IMR-90 (cell line): ENCODE measurements at regions not wholly inside any gene's neighbourhood (a gene's known extent, or its start where the extent isn't known, plus 50 kb on each side); places are given as distances from the start of the nearest gene placed in this dataset.

Experiments used
- ATAC-seq: fragments of 200-7000 bp; cut with Tn5 transposase; 2 replicates; pipeline ENCODE4 v1.9.1; 2020; ENCODE audit warnings: low read depth, mild to moderate bottlenecking, moderate library complexity
- BruUV-seq: library from RNA; stranded (reverse); fragments of 400-500 nt; replicated peaks from 2 replicates; lab custom pipeline; 2021; lab: Mats Ljungman, UMichigan
- CTCF ChIA-PET: fragments of 300-600 bp; formaldehyde crosslinking; extraction: SDS; loops from one replicate; lab custom pipeline; 2021; ENCODE audit warnings: antibody characterized with exemption; lab: Yijun Ruan, JAX
- POLR2A ChIA-PET: fragments of 300-600 bp; sonication (Branson Sonifier 250); formaldehyde crosslinking; loops from one replicate; lab custom pipeline; 2022; ENCODE audit warnings: antibody characterized with exemption; ENCODE audit not compliant: unreplicated experiment; lab: Charles Lee
- DNase-seq: peaks from one replicate; pipeline ENCODE4 v3.0.0; 2013
- H2AFZ ChIP-seq: replicated peaks from 2 replicates; pipeline ENCODE3; 2013; ENCODE audit warnings: low read length, mild to moderate bottlenecking; ENCODE audit not compliant: poor library complexity
- H2AK5ac ChIP-seq: 2 replicates; pipeline ENCODE4 v1.6.1; 2013; ENCODE audit warnings: low read depth, low read length, inconsistent platforms
- H2AK9ac ChIP-seq: replicated peaks from 2 replicates; pipeline ENCODE3; 2013; ENCODE audit warnings: mild to moderate bottlenecking, low read depth, low read length, moderate library complexity; ENCODE audit not compliant: poor library complexity
- H2BK120ac ChIP-seq: 2 replicates; pipeline ENCODE4 v1.6.1; 2013; ENCODE audit warnings: low read depth, low read length, inconsistent platforms
- H2BK15ac ChIP-seq: 3 replicates; pipeline ENCODE4 v1.6.1; 2013; ENCODE audit warnings: low read depth, low read length, inconsistent platforms
- H2BK20ac ChIP-seq: 2 replicates; pipeline ENCODE4 v1.6.1; 2013; ENCODE audit warnings: low read depth, mild to moderate bottlenecking, inconsistent platforms, low read length, moderate library complexity
- H2BK5ac ChIP-seq: 2 replicates; pipeline ENCODE4 v1.6.1; 2013; ENCODE audit warnings: mild to moderate bottlenecking, low read depth, low read length, inconsistent platforms; ENCODE audit not compliant: poor library complexity, severe bottlenecking
- H3K14ac ChIP-seq: replicated peaks from 2 replicates; pipeline ENCODE4 v1.6.1; 2013; ENCODE audit warnings: low read depth, low read length, inconsistent platforms
- H3K18ac ChIP-seq: 2 replicates; pipeline ENCODE4 v1.6.1; 2013; ENCODE audit warnings: low read depth, low read length, control low read depth
- H3K23ac ChIP-seq: 2 replicates; pipeline ENCODE4 v1.6.1; 2013; ENCODE audit warnings: low read depth, low read length, inconsistent platforms
- H3K27ac ChIP-seq: 2 replicates; pipeline ENCODE4 v1.5.1; 2013; ENCODE audit warnings: mild to moderate bottlenecking, control low read depth, low read length; ENCODE audit not compliant: insufficient read depth
- H3K27me3 ChIP-seq: 2 replicates; pipeline ENCODE4 v1.6.1; 2013; ENCODE audit warnings: low read length; ENCODE audit not compliant: control insufficient read depth, insufficient read depth
- H3K36me3 ChIP-seq: 2 replicates; pipeline ENCODE4 v1.6.1; 2013; ENCODE audit warnings: low read length, mixed read lengths; ENCODE audit not compliant: control insufficient read depth, insufficient read depth
- H3K4ac ChIP-seq: 2 replicates; pipeline ENCODE4 v1.6.1; 2013; ENCODE audit warnings: low read depth, low read length, inconsistent platforms
- H3K4me1 ChIP-seq: 2 replicates; pipeline ENCODE4 v1.6.1; 2013; ENCODE audit warnings: low read length, mixed read lengths; ENCODE audit not compliant: control insufficient read depth, insufficient read depth
- H3K4me2 ChIP-seq: 2 replicates; pipeline ENCODE4 v1.6.1; 2013; ENCODE audit warnings: low read depth, mild to moderate bottlenecking, control low read depth, low read length, moderate library complexity
- H3K4me3 ChIP-seq: 2 replicates; pipeline ENCODE4 v1.5.1; 2013; ENCODE audit warnings: low read depth, mild to moderate bottlenecking, control low read depth, low read length, moderate library complexity; ENCODE audit not compliant: insufficient read depth
- H3K56ac ChIP-seq: 2 replicates; pipeline ENCODE4 v1.6.1; 2013; ENCODE audit warnings: low read length, inconsistent platforms; ENCODE audit not compliant: insufficient read depth; ENCODE audit errors: extremely low read depth
- H3K79me1 ChIP-seq, 2 experiments: 2 replicates each; pipeline ENCODE4 v1.6.1; 2013; ENCODE audit warnings: low read length in 2 of 2, inconsistent platforms in 1 of 2, low read depth in 1 of 2
- H3K9ac ChIP-seq: 2 replicates; pipeline ENCODE4 v1.6.1; 2013; ENCODE audit warnings: low read depth, low read length, control low read depth
- H3K9me1 ChIP-seq: 2 replicates; pipeline ENCODE4 v1.6.1; 2013; ENCODE audit warnings: low read length, inconsistent platforms; ENCODE audit not compliant: insufficient read depth
- H3K9me3 ChIP-seq: 2 replicates; pipeline ENCODE4 v1.6.1; 2013; ENCODE audit warnings: low read length; ENCODE audit not compliant: control insufficient read depth, insufficient read depth
- H4K20me1 ChIP-seq: 2 replicates; pipeline ENCODE4 v1.6.1; 2013; ENCODE audit warnings: low read length, inconsistent platforms; ENCODE audit not compliant: insufficient read depth
- H4K5ac ChIP-seq: 2 replicates; pipeline ENCODE4 v1.6.1; 2013; ENCODE audit warnings: mild to moderate bottlenecking, low read depth, low read length, control low read depth
- H4K8ac ChIP-seq, 2 experiments: 2 replicates each; pipeline ENCODE4 v1.6.1; 2013; ENCODE audit warnings: low read depth in 2 of 2, low read length in 2 of 2, control low read depth in 1 of 2, inconsistent platforms in 1 of 2
- H4K91ac ChIP-seq: 2 replicates; pipeline ENCODE4 v1.6.1; 2013; ENCODE audit warnings: low read depth, low read length, inconsistent platforms; ENCODE audit not compliant: insufficient read depth
- BHLHE40 ChIP-seq: fragments of 150-350 bp; IDR thresholded peaks from 2 replicates; pipeline ENCODE4 v1.6.1; 2016; ENCODE audit warnings: mild to moderate bottlenecking, low read depth, low read length
- CHD1 ChIP-seq: IDR thresholded peaks from 2 replicates; pipeline ENCODE4 v1.6.1; 2012; ENCODE audit warnings: low read depth, low read length, improper control_type of control experiment
- MAZ ChIP-seq: IDR thresholded peaks from 2 replicates; pipeline ENCODE4 v1.6.1; 2012; ENCODE audit warnings: low read depth, mild to moderate bottlenecking, low read length, improper control_type of control experiment, moderate library complexity, borderline replicate concordance
- RAD21 ChIP-seq: IDR thresholded peaks from 2 replicates; pipeline ENCODE4 v1.6.1; 2012; ENCODE audit warnings: low read length, improper control_type of control experiment
- SMC3 ChIP-seq: fragments of 150-350 bp; IDR thresholded peaks from 2 replicates; pipeline ENCODE4 v1.6.1; 2016; ENCODE audit warnings: low read depth, mild to moderate bottlenecking, antibody characterized with exemption, low read length, moderate library complexity
- WGBS, 2 experiments: methylation state at CpG; one replicate each; pipeline versions ENCODE4 v1.1.5 to v1.1.7; 2013; ENCODE audit warnings: missing lambda C conversion rate in 2 of 2; ENCODE audit not compliant: insufficient read length in 1 of 2; ENCODE audit errors: extremely low coverage in 2 of 2; 5-methylcytosine and 5-hydroxymethylcytosine counted together
- dilution Hi-C: fragments of 300-500 bp; cut with HindIII; formaldehyde crosslinking; loops from one replicate; pipeline ENCODE4 v1.14.3; 2018; ENCODE audit warnings: low sequenced_read_pairs; ENCODE audit not compliant: unreplicated experiment
- in situ Hi-C: fragments of 300-500 bp; cut with MboI; formaldehyde crosslinking; loops from 3 replicates; pipeline ENCODE4 v1.14.3; 2019; ENCODE audit warnings: low sequenced_read_pairs, inconsistent platforms, mixed read lengths
- intact Hi-C: fragments of 100-400 bp; cut with micrococcal nuclease; formaldehyde crosslinking; loops from 2 replicates; pipeline ENCODE4 v1.10.0; 2022
- TF ChIP-seq, protein P1 (sequence below): conservative IDR thresholded peaks from 2 replicates; pipeline ENCODE4 v1.5.1; 2012; ENCODE audit warnings: mild to moderate bottlenecking, low read depth, low read length, improper control_type of control experiment

DNA sequence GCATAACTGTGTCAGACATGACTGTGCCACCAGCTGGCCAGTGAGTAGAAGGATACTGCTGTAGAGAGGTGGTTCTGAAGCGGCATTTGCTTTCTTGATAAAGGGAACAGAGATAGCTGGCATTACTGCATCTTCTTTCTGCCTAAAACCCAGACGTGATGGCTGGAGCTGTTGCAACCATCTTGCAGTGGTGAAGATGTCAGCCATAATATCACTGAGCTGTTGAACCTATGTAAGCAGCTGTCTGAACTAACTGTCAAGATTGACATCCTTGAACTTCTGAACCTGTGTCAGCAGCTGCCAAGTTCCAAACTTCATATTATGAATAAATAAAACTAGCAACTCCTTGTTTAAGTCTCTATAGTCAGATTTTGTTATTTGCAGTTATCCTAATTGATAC, 88.9 kb upstream of the LNX1 start:
- Histone ChIP-seq H3K56ac (no peak overlapping the region), H2BK15ac (peak overlapping the region; percentile 66; the same call in 1 of the 3 replicates)

More for the DNA sequence above, 88.9 kb upstream of the LNX1 start:
- in situ Hi-C loops (no loop called here), intact Hi-C loops (no loop called here), dilution Hi-C loops (no loop called here)
- Histone ChIP-seq H3K14ac (no peak overlapping the region; the same call in 1 of the 2 replicates), H4K20me1 (no peaks in the 10 kb centered on the region), H3K9me3 (peaks cover 3% of the 10 kb centered on the region), H3K4me1 (peaks cover 15% of the 10 kb centered on the region), H3K4ac (peak overlapping the region; percentile 63), H3K27me3 (no peaks in the 10 kb centered on the region), H3K36me3 (no peaks in the 10 kb centered on the region), H4K8ac (peak overlapping the region in 1 of 2 experiments; percentile 24; a peak in 1 of 4 replicates), H3K27ac (no peak overlapping the region), H3K79me1 (no peaks in the 10 kb centered on the region), H2AK9ac (no peak overlapping the region), H2BK20ac (peak overlapping the region; percentile 69; the same call in 1 of the 2 replicates), H3K23ac (no peak overlapping the region), H4K91ac (peak overlapping the region; percentile 21; the same call in 1 of the 2 replicates), H3K9me1 (peaks cover 11% of the 10 kb centered on the region), H2AK5ac (peak overlapping the region; percentile 56; the same call in 1 of the 2 replicates), H3K9ac (no peak overlapping the region), H2BK5ac (no peak overlapping the region), H2BK120ac (peak overlapping the region; percentile 55; the same call in 1 of the 2 replicates), H4K5ac (no peak overlapping the region), H2AFZ (no peak overlapping the region), H3K18ac (peak overlapping the region; percentile 41; the same call in 1 of the 2 replicates), H3K4me3 (no peak overlapping the region), H3K4me2 (no peak overlapping the region)
- no TSS peak for BruUV-seq
- WGBS, 2 experiments: 60% methylated on average over 1 of the region's 2 CpGs; no CpG with 5 or more reads in 1 of the 2 experiments
- ChIA-PET POLR2A (no interaction called here), CTCF (no interaction called here)
- no peak for ATAC-seq
- TF ChIP-seq, protein P1, sequence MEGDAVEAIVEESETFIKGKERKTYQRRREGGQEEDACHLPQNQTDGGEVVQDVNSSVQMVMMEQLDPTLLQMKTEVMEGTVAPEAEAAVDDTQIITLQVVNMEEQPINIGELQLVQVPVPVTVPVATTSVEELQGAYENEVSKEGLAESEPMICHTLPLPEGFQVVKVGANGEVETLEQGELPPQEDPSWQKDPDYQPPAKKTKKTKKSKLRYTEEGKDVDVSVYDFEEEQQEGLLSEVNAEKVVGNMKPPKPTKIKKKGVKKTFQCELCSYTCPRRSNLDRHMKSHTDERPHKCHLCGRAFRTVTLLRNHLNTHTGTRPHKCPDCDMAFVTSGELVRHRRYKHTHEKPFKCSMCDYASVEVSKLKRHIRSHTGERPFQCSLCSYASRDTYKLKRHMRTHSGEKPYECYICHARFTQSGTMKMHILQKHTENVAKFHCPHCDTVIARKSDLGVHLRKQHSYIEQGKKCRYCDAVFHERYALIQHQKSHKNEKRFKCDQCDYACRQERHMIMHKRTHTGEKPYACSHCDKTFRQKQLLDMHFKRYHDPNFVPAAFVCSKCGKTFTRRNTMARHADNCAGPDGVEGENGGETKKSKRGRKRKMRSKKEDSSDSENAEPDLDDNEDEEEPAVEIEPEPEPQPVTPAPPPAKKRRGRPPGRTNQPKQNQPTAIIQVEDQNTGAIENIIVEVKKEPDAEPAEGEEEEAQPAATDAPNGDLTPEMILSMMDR: no peak
- no peak for TF ChIP-seq BHLHE40
- no peak for TF ChIP-seq CHD1
- TF ChIP-seq MAZ: no peak
- no peak for TF ChIP-seq SMC3
- TF ChIP-seq RAD21: no peak
- no peak for DNase-seq
